ENCODE measurements at regions not wholly inside any gene's neighbourhood (a gene's known extent, or its start where the extent isn't known, plus 50 kb on each side); places are given as distances from the start of the nearest gene placed in this dataset.

GRCh38 chr2:147619808-147620207 lies 225.0 kb upstream of the ACVR2A start:
- Histone ChIP-seq H3K4me2 (ENCODE audit: low read length) (no peak overlapping the region), H3K27me3 (ENCODE audit: insufficient read depth, low read length) (no peaks in the 10 kb centered on the region), H3K9me3 (ENCODE audit: insufficient read depth, low read depth, low read length) (no peaks in the 10 kb centered on the region), H3K9ac (ENCODE audit: low read length) (no peak overlapping the region), H4K20me1 (ENCODE audit: insufficient read depth, low read length) (no peaks in the 10 kb centered on the region), H3K79me2 (ENCODE audit: insufficient read depth, low read length) (no peaks in the 10 kb centered on the region), H3K36me3 (ENCODE audit: insufficient read depth, low read length) (no peaks in the 10 kb centered on the region), H3K4me3 (ENCODE audit: insufficient read depth, low read depth, low read length) (no peak overlapping the region), H3K4me1 (ENCODE audit: insufficient read depth, low read length) (no peaks in the 10 kb centered on the region), H2AFZ (ENCODE audit: low read depth, low read length) (no peak overlapping the region), H3K27ac (ENCODE audit: low read depth, low read length) (no peak overlapping the region)
- no peak for FAIRE-seq
- no peak for TF ChIP-seq EZH2 (IDR thresholded peaks at IDR 0.05; ENCODE audit: insufficient read depth, low read length)
- no peak for TF ChIP-seq CTCF (IDR thresholded peaks at IDR 0.05; ENCODE audit: insufficient read depth, low read depth, low read length)
- Mint-ChIP-seq H3K4me1 (ENCODE audit: low read depth, unreplicated experiment) (peaks cover 9% of the 10 kb centered on the region), H3K27me3 (ENCODE audit: low read depth, unreplicated experiment) (peaks cover 2% of the 10 kb centered on the region), H3K27ac (ENCODE audit: unreplicated experiment) (no peak overlapping the region), H3K4me3 (ENCODE audit: unreplicated experiment) (no peak overlapping the region), H3K9me3 (ENCODE audit: unreplicated experiment) (no peaks in the 10 kb centered on the region), H3K36me3 (ENCODE audit: low read depth, unreplicated experiment) (no peaks in the 10 kb centered on the region)
- no peak for DNase-seq (ENCODE audit: low read depth)

- H3K4me2 ChIP-seq (ENCODE audit: low read length) = no peak overlapping the region
- no peaks in the 10 kb centered on the region for H3K36me3 ChIP-seq (ENCODE audit: insufficient read depth, low read length)
- no peaks in the 10 kb centered on the region for H4K20me1 ChIP-seq (ENCODE audit: insufficient read depth, low read length)
- H2AFZ ChIP-seq (ENCODE audit: low read depth, low read length) = no peak overlapping the region
- no peak overlapping the region for H3K4me3 ChIP-seq (ENCODE audit: insufficient read depth, low read depth, low read length)
- no peaks in the 10 kb centered on the region for H3K27me3 ChIP-seq (ENCODE audit: insufficient read depth, low read length)
- H3K27ac ChIP-seq (ENCODE audit: low read depth, low read length) = no peak overlapping the region
- no peaks in the 10 kb centered on the region for H3K79me2 ChIP-seq (ENCODE audit: insufficient read depth, low read length)
- TF ChIP-seq CTCF (IDR thresholded peaks at IDR 0.05; ENCODE audit: insufficient read depth, low read depth, low read length) = no peak
- no peak for TF ChIP-seq EZH2 (IDR thresholded peaks at IDR 0.05; ENCODE audit: insufficient read depth, low read length)
- no peaks in the 10 kb centered on the region for H3K4me1 ChIP-seq (ENCODE audit: insufficient read depth, low read length)
- Mint-ChIP-seq H3K27ac (ENCODE audit: unreplicated experiment) (no peak overlapping the region), H3K4me3 (ENCODE audit: unreplicated experiment) (no peak overlapping the region), H3K9me3 (ENCODE audit: unreplicated experiment) (no peaks in the 10 kb centered on the region), H3K27me3 (ENCODE audit: low read depth, unreplicated experiment) (peaks cover 2% of the 10 kb centered on the region), H3K4me1 (ENCODE audit: low read depth, unreplicated experiment) (peaks cover 2% of the 10 kb centered on the region), H3K36me3 (ENCODE audit: low read depth, unreplicated experiment) (no peaks in the 10 kb centered on the region)
- H3K9ac ChIP-seq (ENCODE audit: low read length) = no peak overlapping the region
- FAIRE-seq (no peak), DNase-seq (ENCODE audit: low read depth) (no peak)
- H3K9me3 ChIP-seq (ENCODE audit: insufficient read depth, low read depth, low read length) = no peaks in the 10 kb centered on the region
Measured at GRCh38 chr2:147615726-147616125, 229.1 kb upstream of the ACVR2A start.

- H3K9me3 ChIP-seq (ENCODE audit: insufficient read depth, low read depth, low read length) = no peaks in the 10 kb centered on the region
- no peak overlapping the region for H3K27ac ChIP-seq (ENCODE audit: low read depth, low read length)
- H4K20me1 ChIP-seq (ENCODE audit: insufficient read depth, low read length) = no peaks in the 10 kb centered on the region
- no peaks in the 10 kb centered on the region for H3K4me1 ChIP-seq (ENCODE audit: insufficient read depth, low read length)
- no peaks in the 10 kb centered on the region for H3K79me2 ChIP-seq (ENCODE audit: insufficient read depth, low read length)
- H3K27me3 ChIP-seq (ENCODE audit: insufficient read depth, low read length) = no peaks in the 10 kb centered on the region
- no peak overlapping the region for H2AFZ ChIP-seq (ENCODE audit: low read depth, low read length)
- TF ChIP-seq EZH2 (IDR thresholded peaks at IDR 0.05; ENCODE audit: insufficient read depth, low read length) (no peak), CTCF (IDR thresholded peaks at IDR 0.05; ENCODE audit: insufficient read depth, low read depth, low read length) (no peak)
- H3K27me3 Mint-ChIP-seq (ENCODE audit: low read depth, unreplicated experiment) = peaks cover 2% of the 10 kb centered on the region
- no peaks in the 10 kb centered on the region for H3K36me3 ChIP-seq (ENCODE audit: insufficient read depth, low read length)
- H3K4me2 ChIP-seq (ENCODE audit: low read length) = no peak overlapping the region
- H3K36me3 Mint-ChIP-seq (ENCODE audit: low read depth, unreplicated experiment) = no peaks in the 10 kb centered on the region
- H3K9ac ChIP-seq (ENCODE audit: low read length) = no peak overlapping the region
- no peak for DNase-seq (ENCODE audit: low read depth)
- no peak overlapping the region for H3K4me3 Mint-ChIP-seq (ENCODE audit: unreplicated experiment)
- H3K27ac Mint-ChIP-seq (ENCODE audit: unreplicated experiment) = no peak overlapping the region
- no peaks in the 10 kb centered on the region for H3K9me3 Mint-ChIP-seq (ENCODE audit: unreplicated experiment)
- peaks cover 2% of the 10 kb centered on the region for H3K4me1 Mint-ChIP-seq (ENCODE audit: low read depth, unreplicated experiment)
- H3K4me3 ChIP-seq (ENCODE audit: insufficient read depth, low read depth, low read length) = no peak overlapping the region
- FAIRE-seq = no peak
Measured at GRCh38 chr2:147614979-147615470, 229.8 kb upstream of the ACVR2A start.

All from astrocyte (in vitro differentiated cells and primary cell).